HCT116 (cell line): ENCODE measurements at regions not wholly inside any gene's neighbourhood (a gene's known extent, or its start where the extent isn't known, plus 50 kb on each side); places are given as distances from the start of the nearest gene placed in this dataset.
A peak's percentile ranks its signal among the peaks of the same experiment; 100 is the strongest.

ENCODE experiments used
- ATAC-seq: fragments of 200-7000 bp; cut with Tn5 transposase; 2 replicates; pipeline ENCODE4 v1.9.1; 2020; ENCODE audit warnings: mild to moderate bottlenecking, moderate library complexity
- BruUV-seq: library from RNA; stranded (reverse); fragments of 400-500 nt; replicated peaks from 2 replicates; lab custom pipeline; 2021; lab: Mats Ljungman, UMichigan
- CTCF ChIA-PET: fragments of 300-600 bp; sonication (Branson Sonifier 250); formaldehyde crosslinking; loops from one replicate; lab custom pipeline; 2021; ENCODE audit warnings: antibody characterized with exemption; lab: Charles Lee
- POLR2A ChIA-PET: fragments of 300-600, 350-600 bp; sonication (Branson Sonifier 250); formaldehyde crosslinking; loops from one replicate; lab custom pipeline; 2021; ENCODE audit warnings: antibody characterized with exemption; lab: Charles Lee
- RAD21 ChIA-PET, 2 experiments: fragments of 300-600 bp; sonication (Branson Sonifier 250); formaldehyde crosslinking; loops; one replicate each; lab custom pipeline; 2023; ENCODE audit warnings: low total read pairs in 2 of 2; ENCODE audit not compliant: uncharacterized antibody in 2 of 2, unreplicated experiment in 2 of 2, low non-redundant PET in 1 of 2; lab: Charles Lee
- DNase-seq: peaks from one replicate; pipeline ENCODE4 v3.0.0-alpha.2; 2010; ENCODE audit warnings: low read depth, low spot score
- H2AFZ ChIP-seq: fragments of 200-600 bp; shearing (Covaris generic), sonication (generic); 2 replicates; pipeline ENCODE4 v1.6.1; 2017; ENCODE audit warnings: low read depth, mixed run types, mixed read lengths, antibody characterized with exemption, low read length; ENCODE audit not compliant: poor library complexity, severe bottlenecking
- H3K27ac ChIP-seq: 2 replicates; pipeline ENCODE4 v1.5.1; 2012; ENCODE audit warnings: low read depth, low read length
- H3K27me3 ChIP-seq: fragments of 200-600 bp; sonication (generic); 2 replicates; pipeline ENCODE4 v1.6.1; 2016; ENCODE audit warnings: mixed run types, low read length, mixed read lengths; ENCODE audit not compliant: insufficient read depth
- H3K36me3 ChIP-seq, 2 experiments: fragments of 200-500 bp in 1 of 2; fragments of 200-600 bp in 1 of 2; sonication (Bioruptor generic) in 1 of 2; sonication (generic) in 1 of 2; 2 replicates each; pipeline versions ENCODE4 v1.5.1 to v1.6.1; 2014 to 2016; ENCODE audit warnings: low read length in 2 of 2, inconsistent platforms in 1 of 2, mixed read lengths in 1 of 2, mixed run types in 1 of 2; ENCODE audit not compliant: insufficient read depth in 2 of 2, control insufficient read depth in 1 of 2
- H3K4me1 ChIP-seq, 2 experiments: fragments of 200-600 bp in 1 of 2; sonication (generic) in 1 of 2; 2 replicates each; pipeline versions ENCODE4 v1.5.1 to v1.6.1; 2012 to 2017; ENCODE audit warnings: low read length in 2 of 2, inconsistent platforms in 1 of 2, mild to moderate bottlenecking in 1 of 2, mixed read lengths in 1 of 2, mixed run types in 1 of 2, moderate library complexity in 1 of 2; ENCODE audit not compliant: insufficient read depth in 2 of 2, control insufficient read depth in 1 of 2
- H3K4me2 ChIP-seq: fragments of 200-600 bp; sonication (generic); 2 replicates; pipeline ENCODE4 v1.6.1; 2017; ENCODE audit warnings: mixed run types, low read length, mixed read lengths
- H3K4me3 ChIP-seq, 2 experiments: fragments of 200-600 bp in 1 of 2; sonication (generic) in 1 of 2; replicated peaks in 1 of 2; 2 replicates each; pipeline ENCODE4 v1.5.1; 2011 to 2016; ENCODE audit warnings: low read length in 2 of 2, control low read depth in 1 of 2, low read depth in 1 of 2, mild to moderate bottlenecking in 1 of 2, mixed read lengths in 1 of 2, mixed run types in 1 of 2
- H3K79me2 ChIP-seq: fragments of 200-600 bp; sonication (generic); 2 replicates; pipeline ENCODE4 v1.6.1; 2017; ENCODE audit warnings: mild to moderate bottlenecking, mixed run types, low read length, moderate library complexity, mixed read lengths; ENCODE audit not compliant: insufficient read depth
- H3K9ac ChIP-seq: fragments of 200-600 bp; sonication (generic); 2 replicates; pipeline ENCODE4 v1.6.1; 2016; ENCODE audit warnings: low read length, mixed read lengths
- H3K9me2 ChIP-seq: fragments of 200-600 bp; sonication (generic), shearing (Covaris generic); 2 replicates; pipeline ENCODE4 v1.6.1; 2017; ENCODE audit warnings: mixed run types, mild to moderate bottlenecking, moderate library complexity; ENCODE audit not compliant: insufficient read depth
- H3K9me3 ChIP-seq, 2 experiments: fragments of 200-500 bp in 1 of 2; fragments of 200-600 bp in 1 of 2; sonication (Bioruptor generic) in 1 of 2; sonication (generic) in 1 of 2; 2 replicates each; pipeline ENCODE4 v1.6.1; 2014 to 2017; ENCODE audit warnings: low read length in 2 of 2, mixed read lengths in 2 of 2, inconsistent platforms in 1 of 2, low read depth in 1 of 2, mild to moderate bottlenecking in 1 of 2, mixed run types in 1 of 2, moderate library complexity in 1 of 2; ENCODE audit not compliant: control insufficient read depth in 1 of 2, insufficient read depth in 1 of 2
- H4K20me1 ChIP-seq: fragments of 200-600 bp; sonication (generic), shearing (Covaris generic); 2 replicates; pipeline ENCODE4 v1.6.1; 2017; ENCODE audit warnings: mixed run types, mild to moderate bottlenecking, moderate library complexity; ENCODE audit not compliant: insufficient read depth
- CEBPB ChIP-seq: IDR thresholded peaks from 2 replicates; pipeline ENCODE4 v1.6.1; 2012; ENCODE audit warnings: low read depth
- ELF1 ChIP-seq: IDR thresholded peaks from 2 replicates; pipeline ENCODE4 v1.6.1; 2012; ENCODE audit warnings: low read depth, borderline replicate concordance
- JUND ChIP-seq: IDR thresholded peaks from 2 replicates; pipeline ENCODE4 v1.6.1; 2012
- POLR2A ChIP-seq: IDR thresholded peaks from 2 replicates; pipeline ENCODE4 v1.7.0; 2011; ENCODE audit warnings: borderline replicate concordance; ENCODE audit not compliant: insufficient read depth, insufficient read length; ENCODE audit errors: extremely low read depth
- POLR2AphosphoS5 ChIP-seq: IDR thresholded peaks from 2 replicates; pipeline ENCODE4 v1.6.1; 2011; ENCODE audit warnings: mild to moderate bottlenecking, low read depth, low read length, moderate library complexity
- RAD21 ChIP-seq: IDR thresholded peaks from 2 replicates; pipeline ENCODE4 v1.6.1; 2012; ENCODE audit warnings: low read depth, mild to moderate bottlenecking
- SP1 ChIP-seq: IDR thresholded peaks from 2 replicates; pipeline ENCODE4 v1.6.1; 2012; ENCODE audit warnings: low read depth
- SRF ChIP-seq: IDR thresholded peaks from 2 replicates; pipeline ENCODE4 v1.6.1; 2012; ENCODE audit warnings: low read depth
- TCF7L2 ChIP-seq: IDR thresholded peaks from 2 replicates; pipeline ENCODE4 v1.7.0; 2011; ENCODE audit warnings: borderline replicate concordance, inconsistent platforms; ENCODE audit not compliant: insufficient read depth, insufficient read length; ENCODE audit errors: extremely low read depth
- YY1 ChIP-seq: IDR thresholded peaks from 2 replicates; pipeline ENCODE4 v1.6.1; 2011; ENCODE audit warnings: low read length, low read depth, moderate library complexity, mild to moderate bottlenecking; ENCODE audit not compliant: insufficient replicate concordance; ENCODE audit errors: extremely low read depth
- ZFX ChIP-seq: fragments of 450-650 bp; IDR thresholded peaks from 2 replicates; pipeline ENCODE4 v1.6.1; 2017
- intact Hi-C: fragments of 100-400 bp; cut with micrococcal nuclease; formaldehyde crosslinking; loops from 2 replicates; pipeline ENCODE4 v1.10.0; 2022
- TF ChIP-seq, protein P1 (sequence below): IDR thresholded peaks from 2 replicates; pipeline ENCODE4 v1.6.1; 2012
- TF ChIP-seq, protein P2 (sequence below): IDR thresholded peaks from 2 replicates; pipeline ENCODE4 v1.6.1; 2012
- TF ChIP-seq, protein P3 (sequence below): IDR thresholded peaks from 2 replicates; pipeline ENCODE4 v1.6.1; 2011; ENCODE audit warnings: mild to moderate bottlenecking, low read length, moderate library complexity; ENCODE audit not compliant: insufficient replicate concordance; ENCODE audit errors: extremely low read depth
- TF ChIP-seq, protein P4 (sequence below): IDR thresholded peaks from 2 replicates; pipeline ENCODE4 v1.6.1; 2012; ENCODE audit warnings: low read depth
- TF ChIP-seq, protein P5 (sequence below), 3 experiments: fragments of 200-600 bp in 1 of 3; sonication (generic) in 1 of 3; IDR thresholded peaks in 2 of 3; conservative IDR thresholded peaks in 1 of 3; 2 replicates each; pipeline ENCODE4 v1.5.1; 2012 to 2017; ENCODE audit warnings: low read depth in 2 of 3, low read length in 2 of 3, antibody characterized with exemption in 1 of 3, borderline replicate concordance in 1 of 3, control low read depth in 1 of 3, mild to moderate bottlenecking in 1 of 3, mixed read lengths in 1 of 3, mixed run types in 1 of 3, moderate library complexity in 1 of 3; ENCODE audit not compliant: insufficient read depth in 1 of 3

DNA sequence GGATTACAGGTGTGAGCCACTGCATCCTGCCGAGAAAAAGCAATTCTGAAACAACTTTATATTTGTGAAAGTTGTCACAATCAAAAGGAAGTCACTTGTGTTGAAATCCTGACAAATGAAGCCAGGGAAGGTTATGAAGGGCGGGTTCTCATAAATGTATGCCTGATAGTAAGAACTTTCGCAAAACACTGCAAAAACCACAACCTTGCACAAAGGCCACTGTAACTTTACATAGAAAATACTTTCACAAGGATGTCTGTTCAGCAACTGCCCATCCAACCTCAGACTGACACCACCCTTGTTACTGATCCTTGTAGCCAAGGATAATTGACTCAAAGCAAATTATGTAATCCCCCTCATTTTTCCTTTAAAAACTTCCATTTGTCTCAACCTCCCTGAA is 90.6 kb downstream of the SLC4A3 start:
- H3K36me3 ChIP-seq, result peaks cover 4 to 29% of the 10 kb centered on the region in 2 experiments; a peak in 2 of 4 replicates
- DNase-seq (no peak), ATAC-seq (no peak)
- BruUV-seq, result no TSS peak
- H3K9ac ChIP-seq, result no peak overlapping the region
- peaks cover 34 to 59% of the 10 kb centered on the region in 2 experiments for H3K4me1 ChIP-seq
- H3K27ac ChIP-seq, result peak overlapping the region; percentile 16
- intact Hi-C loops, result no loop called here
- no peak overlapping the region for H3K4me3 ChIP-seq
- no peaks in the 10 kb centered on the region; a peak in 1 of 4 replicates for H3K9me3 ChIP-seq
- no peaks in the 10 kb centered on the region for H3K27me3 ChIP-seq
- no peaks in the 10 kb centered on the region for H3K9me2 ChIP-seq
- CTCF ChIA-PET, result no interaction called here
- no peaks in the 10 kb centered on the region for H4K20me1 ChIP-seq
- RAD21 ChIA-PET, result no interaction called here
- no peak overlapping the region for H2AFZ ChIP-seq
- TF ChIP-seq CEBPB (no peak), YY1 (no peak), TCF7L2 (no peak), SRF (no peak), ELF1 (no peak), ZFX (no peak), JUND (no peak), POLR2A (no peak), SP1 (no peak), POLR2AphosphoS5 (no peak), RAD21 (no peak)
- TF ChIP-seq, protein P1, sequence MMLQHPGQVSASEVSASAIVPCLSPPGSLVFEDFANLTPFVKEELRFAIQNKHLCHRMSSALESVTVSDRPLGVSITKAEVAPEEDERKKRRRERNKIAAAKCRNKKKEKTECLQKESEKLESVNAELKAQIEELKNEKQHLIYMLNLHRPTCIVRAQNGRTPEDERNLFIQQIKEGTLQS, result no peak
- TF ChIP-seq, protein P2, sequence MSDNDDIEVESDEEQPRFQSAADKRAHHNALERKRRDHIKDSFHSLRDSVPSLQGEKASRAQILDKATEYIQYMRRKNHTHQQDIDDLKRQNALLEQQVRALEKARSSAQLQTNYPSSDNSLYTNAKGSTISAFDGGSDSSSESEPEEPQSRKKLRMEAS, result no peak
- TF ChIP-seq, protein P3, sequence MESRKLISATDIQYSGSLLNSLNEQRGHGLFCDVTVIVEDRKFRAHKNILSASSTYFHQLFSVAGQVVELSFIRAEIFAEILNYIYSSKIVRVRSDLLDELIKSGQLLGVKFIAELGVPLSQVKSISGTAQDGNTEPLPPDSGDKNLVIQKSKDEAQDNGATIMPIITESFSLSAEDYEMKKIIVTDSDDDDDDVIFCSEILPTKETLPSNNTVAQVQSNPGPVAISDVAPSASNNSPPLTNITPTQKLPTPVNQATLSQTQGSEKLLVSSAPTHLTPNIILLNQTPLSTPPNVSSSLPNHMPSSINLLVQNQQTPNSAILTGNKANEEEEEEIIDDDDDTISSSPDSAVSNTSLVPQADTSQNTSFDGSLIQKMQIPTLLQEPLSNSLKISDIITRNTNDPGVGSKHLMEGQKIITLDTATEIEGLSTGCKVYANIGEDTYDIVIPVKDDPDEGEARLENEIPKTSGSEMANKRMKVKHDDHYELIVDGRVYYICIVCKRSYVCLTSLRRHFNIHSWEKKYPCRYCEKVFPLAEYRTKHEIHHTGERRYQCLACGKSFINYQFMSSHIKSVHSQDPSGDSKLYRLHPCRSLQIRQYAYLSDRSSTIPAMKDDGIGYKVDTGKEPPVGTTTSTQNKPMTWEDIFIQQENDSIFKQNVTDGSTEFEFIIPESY, result no peak
- TF ChIP-seq, protein P4, sequence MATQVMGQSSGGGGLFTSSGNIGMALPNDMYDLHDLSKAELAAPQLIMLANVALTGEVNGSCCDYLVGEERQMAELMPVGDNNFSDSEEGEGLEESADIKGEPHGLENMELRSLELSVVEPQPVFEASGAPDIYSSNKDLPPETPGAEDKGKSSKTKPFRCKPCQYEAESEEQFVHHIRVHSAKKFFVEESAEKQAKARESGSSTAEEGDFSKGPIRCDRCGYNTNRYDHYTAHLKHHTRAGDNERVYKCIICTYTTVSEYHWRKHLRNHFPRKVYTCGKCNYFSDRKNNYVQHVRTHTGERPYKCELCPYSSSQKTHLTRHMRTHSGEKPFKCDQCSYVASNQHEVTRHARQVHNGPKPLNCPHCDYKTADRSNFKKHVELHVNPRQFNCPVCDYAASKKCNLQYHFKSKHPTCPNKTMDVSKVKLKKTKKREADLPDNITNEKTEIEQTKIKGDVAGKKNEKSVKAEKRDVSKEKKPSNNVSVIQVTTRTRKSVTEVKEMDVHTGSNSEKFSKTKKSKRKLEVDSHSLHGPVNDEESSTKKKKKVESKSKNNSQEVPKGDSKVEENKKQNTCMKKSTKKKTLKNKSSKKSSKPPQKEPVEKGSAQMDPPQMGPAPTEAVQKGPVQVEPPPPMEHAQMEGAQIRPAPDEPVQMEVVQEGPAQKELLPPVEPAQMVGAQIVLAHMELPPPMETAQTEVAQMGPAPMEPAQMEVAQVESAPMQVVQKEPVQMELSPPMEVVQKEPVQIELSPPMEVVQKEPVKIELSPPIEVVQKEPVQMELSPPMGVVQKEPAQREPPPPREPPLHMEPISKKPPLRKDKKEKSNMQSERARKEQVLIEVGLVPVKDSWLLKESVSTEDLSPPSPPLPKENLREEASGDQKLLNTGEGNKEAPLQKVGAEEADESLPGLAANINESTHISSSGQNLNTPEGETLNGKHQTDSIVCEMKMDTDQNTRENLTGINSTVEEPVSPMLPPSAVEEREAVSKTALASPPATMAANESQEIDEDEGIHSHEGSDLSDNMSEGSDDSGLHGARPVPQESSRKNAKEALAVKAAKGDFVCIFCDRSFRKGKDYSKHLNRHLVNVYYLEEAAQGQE, result no peak
- TF ChIP-seq, protein P5, sequence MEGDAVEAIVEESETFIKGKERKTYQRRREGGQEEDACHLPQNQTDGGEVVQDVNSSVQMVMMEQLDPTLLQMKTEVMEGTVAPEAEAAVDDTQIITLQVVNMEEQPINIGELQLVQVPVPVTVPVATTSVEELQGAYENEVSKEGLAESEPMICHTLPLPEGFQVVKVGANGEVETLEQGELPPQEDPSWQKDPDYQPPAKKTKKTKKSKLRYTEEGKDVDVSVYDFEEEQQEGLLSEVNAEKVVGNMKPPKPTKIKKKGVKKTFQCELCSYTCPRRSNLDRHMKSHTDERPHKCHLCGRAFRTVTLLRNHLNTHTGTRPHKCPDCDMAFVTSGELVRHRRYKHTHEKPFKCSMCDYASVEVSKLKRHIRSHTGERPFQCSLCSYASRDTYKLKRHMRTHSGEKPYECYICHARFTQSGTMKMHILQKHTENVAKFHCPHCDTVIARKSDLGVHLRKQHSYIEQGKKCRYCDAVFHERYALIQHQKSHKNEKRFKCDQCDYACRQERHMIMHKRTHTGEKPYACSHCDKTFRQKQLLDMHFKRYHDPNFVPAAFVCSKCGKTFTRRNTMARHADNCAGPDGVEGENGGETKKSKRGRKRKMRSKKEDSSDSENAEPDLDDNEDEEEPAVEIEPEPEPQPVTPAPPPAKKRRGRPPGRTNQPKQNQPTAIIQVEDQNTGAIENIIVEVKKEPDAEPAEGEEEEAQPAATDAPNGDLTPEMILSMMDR (IDR thresholded peaks at IDR 0.05 in 2 of 3, conservative IDR thresholded peaks at IDR 0.05 in 1 of 3; ENCODE audit: borderline replicate concordance in 1 of 3, insufficient read depth in 1 of 3, low read depth in 2 of 3, low read length in 2 of 3), result no peak
- POLR2A ChIA-PET, result no interaction called here
- no peak overlapping the region for H3K4me2 ChIP-seq
- H3K79me2 ChIP-seq, result peaks cover 90% of the 10 kb centered on the region
